Left ventricle myocardium superior (tissue), 1 donor: ENCODE measurements at regions not wholly inside any gene's neighbourhood (a gene's known extent, or its start where the extent isn't known, plus 50 kb on each side); places are given as distances from the start of the nearest gene placed in this dataset.
"Not testable (repeated sequence)": the region's sequence is repeated elsewhere in the genome, so short reads cannot be mapped to it uniquely, and the experiment has no call there.

Experiments used
- ATAC-seq: fragments of 200-7000 bp; cut with Tn5 transposase; one replicate; pipeline ENCODE4 v1.9.1; 2020; ENCODE audit warnings: mild to moderate bottlenecking, moderate library complexity
- DNase-seq: peaks from one replicate; pipeline ENCODE4 v3.0.0-alpha.2; 2020
- intact Hi-C: fragments of 100-400 bp; cut with micrococcal nuclease; formaldehyde crosslinking; loops from one replicate; pipeline ENCODE4 v1.11.0; 2022
- donor health status: DM: no; HTN: yes; CAD: no; lungs with severe emphysema.

GRCh38 chr4:54999003-54999402 is 126.4 kb downstream of the KDR start:
- DNase-seq = no peak
- peak; percentile 67 for ATAC-seq
- intact Hi-C loops = loop anchor here (10.0 kb wide), 1 partner anchor 316 kb away; no protein-coding TSS in a partner anchor

- not testable (repeated sequence) for DNase-seq, ATAC-seq
- intact Hi-C loops = loop anchor here (10.0 kb wide), 1 partner anchor 321 kb away; no protein-coding TSS in a partner anchor
Observed at GRCh38 chr4:54993473-54994026, 131.8 kb downstream of the KDR start.

GRCh38 chr4:54992266-54992665 is 133.1 kb downstream of the KDR start:
- intact Hi-C loops = loop anchor here (10.0 kb wide), 1 partner anchor 323 kb away; no protein-coding TSS in a partner anchor
- ATAC-seq (no peak), DNase-seq (no peak)

GRCh38 chr4:54988655-54989054 is 136.7 kb downstream of the KDR start:
- no peak for DNase-seq
- intact Hi-C loops = no loop called here
- ATAC-seq = no peak

- no peak for DNase-seq
Observed at GRCh38 chr4:54986095-54986846, 139.1 kb downstream of the KDR start.

GRCh38 chr4:54976682-54977081 is 148.7 kb downstream of the KDR start:
- DNase-seq = no peak
- no peak for ATAC-seq
- intact Hi-C loops = no loop called here

More at GRCh38 chr4:54986095-54986846, 139.1 kb downstream of the KDR start:
- ATAC-seq = no peak
- intact Hi-C loops = no loop called here

GRCh38 chr4:54976031-54976430 is 149.4 kb downstream of the KDR start:
- intact Hi-C loops = no loop called here
- no peak for ATAC-seq
- no peak for DNase-seq

- ATAC-seq (no peak), DNase-seq (no peak)
- intact Hi-C loops = no loop called here
Observed at GRCh38 chr4:54973784-54974183, 151.6 kb downstream of the KDR start.

- DNase-seq = no peak
- ATAC-seq = peak; percentile 78
- intact Hi-C loops = loop anchor here (2.0 kb wide), 1 partner anchor 349 kb away; no protein-coding TSS in a partner anchor
Observed at GRCh38 chr4:54971474-54971950, 153.9 kb downstream of the KDR start.

GRCh38 chr4:54967289-54967688 is 158.1 kb downstream of the KDR start:
- no peak for DNase-seq
- no peak for ATAC-seq
- intact Hi-C loops = no loop called here

- intact Hi-C loops = loop anchor here (5.0 kb wide), 1 partner anchor 639 kb away; no protein-coding TSS in a partner anchor
- no peak for DNase-seq
- peak; percentile 53 for ATAC-seq
Observed at GRCh38 chr4:54961357-54961975, 163.9 kb downstream of the KDR start.

- ATAC-seq (no peak), DNase-seq (no peak)
- intact Hi-C loops = loop anchor here (5.0 kb wide), 1 partner anchor 637 kb away; no protein-coding TSS in a partner anchor
Observed at GRCh38 chr4:54959651-54960116, 165.7 kb downstream of the KDR start.

GRCh38 chr4:54959131-54959530 is 166.3 kb downstream of the KDR start:
- intact Hi-C loops = no loop called here
- ATAC-seq = no peak

GRCh38 chr4:54958236-54958635 is 167.2 kb downstream of the KDR start:
- DNase-seq (no peak), ATAC-seq (no peak)
- intact Hi-C loops = no loop called here

More at GRCh38 chr4:54959131-54959530, 166.3 kb downstream of the KDR start:
- DNase-seq = no peak

GRCh38 chr4:54954656-54955388 is 170.6 kb downstream of the KDR start:
- DNase-seq (no peak), ATAC-seq (peak; percentile 38)
- intact Hi-C loops = no loop called here

- ATAC-seq (no peak), DNase-seq (no peak)
- intact Hi-C loops = no loop called here
Observed at GRCh38 chr4:54946741-54947140, 178.7 kb downstream of the KDR start.

- intact Hi-C loops = no loop called here
- DNase-seq (no peak), ATAC-seq (peak; percentile 67)
Observed at GRCh38 chr4:54945838-54946237, 179.6 kb downstream of the KDR start.

- intact Hi-C loops = no loop called here
- ATAC-seq (no peak), DNase-seq (no peak)
Observed at GRCh38 chr4:54942721-54943120, 182.7 kb downstream of the KDR start.

- intact Hi-C loops = no loop called here
- DNase-seq (no peak), ATAC-seq (peak; percentile 72)
Observed at GRCh38 chr4:54941994-54942552, 183.3 kb downstream of the KDR start.
